ENCODE measurements at regions not wholly inside any gene's neighbourhood (a gene's known extent, or its start where the extent isn't known, plus 50 kb on each side); places are given as distances from the start of the nearest gene placed in this dataset.

GRCh38 chr2:21687589-21687988 lies 563.8 kb downstream of the TDRD15 start:
- intact Hi-C loops (cut with DNase I) = no loop called here

DNA sequence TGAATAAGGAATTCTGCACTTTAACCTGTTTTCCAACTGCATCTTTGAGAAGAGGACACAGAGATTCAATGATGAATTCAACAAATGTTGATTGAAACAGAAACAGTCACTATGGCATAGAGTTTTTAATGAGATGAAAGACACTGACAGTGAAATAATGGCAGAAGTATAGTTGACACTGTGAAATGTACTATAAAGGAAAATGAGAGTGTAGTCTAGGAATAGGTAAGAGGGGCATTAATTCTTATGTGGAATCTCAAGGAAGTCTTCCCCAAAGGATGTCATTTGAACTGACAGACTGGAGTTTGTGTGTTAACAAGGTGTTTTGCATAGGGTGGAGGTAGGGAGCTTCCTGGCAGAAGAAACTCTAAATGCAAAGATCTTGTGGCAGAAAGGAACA lies 566.2 kb downstream of the TDRD15 start:
- H3K4me1 ChIP-seq (ENCODE audit: control insufficient read depth in 1 of 2, insufficient read depth in 2 of 2, low read length in 2 of 2) = no peaks in the 10 kb centered on the region
- H3K27me3 ChIP-seq (ENCODE audit: control insufficient read depth in 1 of 2, insufficient read depth in 2 of 2, low read length in 1 of 2) = no peaks in the 10 kb centered on the region
- DNase-seq (no peak), ATAC-seq (ENCODE audit: low FRiP score) (no peak)
- intact Hi-C loops (cut with DNase I) = no loop called here
- no peaks in the 10 kb centered on the region for H3K36me3 ChIP-seq (ENCODE audit: control insufficient read depth in 1 of 2, insufficient read depth in 2 of 2, low read length in 1 of 2)
- H3K9me3 ChIP-seq (ENCODE audit: control insufficient read depth, low read length) = no peaks in the 10 kb centered on the region
- H3K27ac ChIP-seq (ENCODE audit: low read depth in 1 of 2, low read length in 2 of 2) = no peak overlapping the region
- no peak overlapping the region for H3K4me3 ChIP-seq (ENCODE audit: low read length in 2 of 2)

More at GRCh38 chr2:21687589-21687988, 563.8 kb downstream of the TDRD15 start:
- DNase-seq (no peak), ATAC-seq (ENCODE audit: low FRiP score) (no peak)
- 96% methylated on average over 2 of the region's 2 CpGs for WGBS, 2 donors
- Histone ChIP-seq H3K9me3 (ENCODE audit: control insufficient read depth, low read length) (no peaks in the 10 kb centered on the region), H3K4me3 (ENCODE audit: low read length in 2 of 2) (no peak overlapping the region), H3K27me3 (ENCODE audit: control insufficient read depth in 1 of 2, insufficient read depth in 2 of 2, low read length in 1 of 2) (no peaks in the 10 kb centered on the region), H3K36me3 (ENCODE audit: control insufficient read depth in 1 of 2, insufficient read depth in 2 of 2, low read length in 1 of 2) (no peaks in the 10 kb centered on the region), H3K27ac (ENCODE audit: low read depth in 1 of 2, low read length in 2 of 2) (no peak overlapping the region), H3K4me1 (ENCODE audit: control insufficient read depth in 1 of 2, insufficient read depth in 2 of 2, low read length in 2 of 2) (no peaks in the 10 kb centered on the region)

DNA sequence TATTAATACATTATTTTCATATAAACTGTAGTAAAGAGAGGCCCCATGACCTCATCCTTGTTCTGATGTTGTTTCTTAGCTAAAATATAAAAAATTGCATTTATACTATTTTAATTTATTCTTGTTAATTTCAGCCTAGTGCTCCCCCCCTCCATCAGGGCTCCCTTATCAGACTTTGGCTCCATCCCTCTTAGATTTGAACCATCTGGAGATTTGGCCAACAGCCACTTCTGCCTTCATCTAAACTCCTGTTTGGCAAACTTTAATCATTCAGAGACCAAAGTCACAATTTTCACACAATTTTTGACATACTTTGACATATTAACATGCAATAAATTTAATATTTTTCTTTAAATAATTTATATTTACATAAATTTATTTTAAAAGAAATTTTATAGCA lies 569.3 kb downstream of the TDRD15 start:
- Histone ChIP-seq H3K27ac (ENCODE audit: low read depth in 1 of 2, low read length in 2 of 2) (no peak overlapping the region), H3K36me3 (ENCODE audit: control insufficient read depth in 1 of 2, insufficient read depth in 2 of 2, low read length in 1 of 2) (no peaks in the 10 kb centered on the region), H3K4me1 (ENCODE audit: control insufficient read depth in 1 of 2, insufficient read depth in 2 of 2, low read length in 2 of 2) (no peaks in the 10 kb centered on the region), H3K4me3 (ENCODE audit: low read length in 2 of 2) (no peak overlapping the region), H3K9me3 (ENCODE audit: control insufficient read depth, low read length) (no peaks in the 10 kb centered on the region), H3K27me3 (ENCODE audit: control insufficient read depth in 1 of 2, insufficient read depth in 2 of 2, low read length in 1 of 2) (no peaks in the 10 kb centered on the region)
- no peak for ATAC-seq (ENCODE audit: low FRiP score)
- DNase-seq = no peak
- intact Hi-C loops (cut with DNase I) = no loop called here

DNA sequence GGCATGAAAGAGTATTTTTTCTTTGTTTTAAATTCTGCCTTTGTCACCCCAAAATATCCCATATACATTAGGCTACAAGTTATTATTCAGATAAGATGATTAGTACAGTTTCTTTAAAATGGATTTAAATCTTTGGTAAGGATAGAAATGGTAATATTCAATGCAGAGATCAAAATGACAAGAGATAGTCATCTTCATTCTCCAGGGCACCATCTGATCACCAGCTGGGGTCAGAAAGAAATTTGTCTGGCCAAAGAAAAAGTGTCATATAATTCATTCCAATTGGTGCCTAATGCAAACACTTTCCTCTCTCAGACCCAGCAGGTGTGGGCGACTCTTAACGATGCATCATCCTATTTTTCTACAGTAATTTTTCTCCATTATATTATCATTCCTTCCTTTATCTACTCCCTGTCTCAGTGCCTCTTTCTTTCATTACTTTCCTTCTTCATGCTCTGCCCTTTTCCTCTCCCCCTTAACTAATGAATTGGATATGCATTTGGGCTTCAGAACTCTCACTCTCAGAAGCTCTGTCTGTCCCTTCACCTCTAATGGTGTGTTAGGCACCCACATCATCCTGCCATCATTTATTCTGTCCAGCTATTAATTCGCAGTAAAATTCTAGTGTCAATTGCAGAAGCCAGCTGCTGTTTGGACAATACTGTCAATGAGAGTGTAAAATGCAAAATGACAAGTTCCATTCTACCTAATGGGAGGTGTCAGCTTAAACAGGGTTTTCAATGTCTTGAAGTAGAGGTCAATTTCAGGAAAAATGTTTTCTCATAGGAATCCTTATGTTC lies 570.5 kb downstream of the TDRD15 start:
- WGBS, 2 donors = 94 to 95% methylated on average over 3 of the region's 3 CpGs
- DNase-seq (no peak), ATAC-seq (ENCODE audit: low FRiP score) (no peak)
- intact Hi-C loops (cut with DNase I) = no loop called here
- Histone ChIP-seq H3K27ac (ENCODE audit: low read depth in 1 of 2, low read length in 2 of 2) (no peak overlapping the region), H3K36me3 (ENCODE audit: control insufficient read depth in 1 of 2, insufficient read depth in 2 of 2, low read length in 1 of 2) (no peaks in the 10 kb centered on the region), H3K4me3 (ENCODE audit: low read length in 2 of 2) (no peak overlapping the region), H3K27me3 (ENCODE audit: control insufficient read depth in 1 of 2, insufficient read depth in 2 of 2, low read length in 1 of 2) (no peaks in the 10 kb centered on the region), H3K4me1 (ENCODE audit: control insufficient read depth in 1 of 2, insufficient read depth in 2 of 2, low read length in 2 of 2) (no peaks in the 10 kb centered on the region), H3K9me3 (ENCODE audit: control insufficient read depth, low read length) (no peaks in the 10 kb centered on the region)

GRCh38 chr2:21696900-21697299 lies 573.1 kb downstream of the TDRD15 start:
- no peaks in the 10 kb centered on the region for H3K36me3 ChIP-seq (ENCODE audit: control insufficient read depth in 1 of 2, insufficient read depth in 2 of 2, low read length in 1 of 2)
- H3K4me1 ChIP-seq (ENCODE audit: control insufficient read depth in 1 of 2, insufficient read depth in 2 of 2, low read length in 2 of 2) = no peaks in the 10 kb centered on the region
- no peaks in the 10 kb centered on the region for H3K27me3 ChIP-seq (ENCODE audit: control insufficient read depth in 1 of 2, insufficient read depth in 2 of 2, low read length in 1 of 2)
- DNase-seq (no peak), ATAC-seq (ENCODE audit: low FRiP score) (no peak)
- no peak overlapping the region for H3K4me3 ChIP-seq (ENCODE audit: low read length in 2 of 2)
- H3K27ac ChIP-seq (ENCODE audit: low read depth in 1 of 2, low read length in 2 of 2) = no peak overlapping the region
- intact Hi-C loops (cut with DNase I) = no loop called here
- 82 to 95% methylated on average over 4 of the region's 4 CpGs for WGBS, 2 donors
- no peaks in the 10 kb centered on the region for H3K9me3 ChIP-seq (ENCODE audit: control insufficient read depth, low read length)

- Histone ChIP-seq H3K9me3 (ENCODE audit: control insufficient read depth, low read length) (no peaks in the 10 kb centered on the region), H3K4me3 (ENCODE audit: low read length in 2 of 2) (no peak overlapping the region), H3K27ac (ENCODE audit: low read depth in 1 of 2, low read length in 2 of 2) (no peak overlapping the region), H3K4me1 (ENCODE audit: control insufficient read depth in 1 of 2, insufficient read depth in 2 of 2, low read length in 2 of 2) (no peaks in the 10 kb centered on the region), H3K27me3 (ENCODE audit: control insufficient read depth in 1 of 2, insufficient read depth in 2 of 2, low read length in 1 of 2) (no peaks in the 10 kb centered on the region), H3K36me3 (ENCODE audit: control insufficient read depth in 1 of 2, insufficient read depth in 2 of 2, low read length in 1 of 2) (no peaks in the 10 kb centered on the region)
- DNase-seq (no peak), ATAC-seq (ENCODE audit: low FRiP score) (no peak)
- intact Hi-C loops (cut with DNase I) = no loop called here
Measured at GRCh38 chr2:21700644-21701043, 576.9 kb downstream of the TDRD15 start.

DNA sequence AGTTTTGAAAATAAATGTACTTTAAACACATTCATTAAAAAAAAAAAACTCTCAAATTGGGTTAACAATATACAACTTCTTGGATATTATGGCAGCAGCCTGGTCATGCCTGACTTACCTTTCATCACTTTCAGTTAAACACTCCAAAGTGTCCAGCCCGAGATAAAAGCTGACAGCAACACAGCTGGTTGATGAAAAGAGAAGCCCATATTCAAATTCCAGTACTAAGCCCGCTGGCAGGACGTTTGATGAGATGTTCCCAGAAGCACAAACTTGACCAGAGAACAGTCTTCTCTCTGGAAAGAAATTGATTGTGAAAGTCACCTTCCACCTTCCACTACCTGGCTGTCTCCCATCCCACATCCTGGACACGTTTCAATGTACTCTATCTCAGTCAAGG lies 586.3 kb downstream of the TDRD15 start:
- H3K9me3 ChIP-seq (ENCODE audit: control insufficient read depth, low read length) = no peaks in the 10 kb centered on the region
- H3K4me1 ChIP-seq (ENCODE audit: control insufficient read depth in 1 of 2, insufficient read depth in 2 of 2, low read length in 2 of 2) = no peaks in the 10 kb centered on the region
- DNase-seq (no peak), ATAC-seq (ENCODE audit: low FRiP score) (no peak)
- intact Hi-C loops (cut with DNase I) = no loop called here
- no peaks in the 10 kb centered on the region for H3K36me3 ChIP-seq (ENCODE audit: control insufficient read depth in 1 of 2, insufficient read depth in 2 of 2, low read length in 1 of 2)
- no peaks in the 10 kb centered on the region for H3K27me3 ChIP-seq (ENCODE audit: control insufficient read depth in 1 of 2, insufficient read depth in 2 of 2, low read length in 1 of 2)
- H3K27ac ChIP-seq (ENCODE audit: low read depth in 1 of 2, low read length in 2 of 2) = no peak overlapping the region
- 81 to 85% methylated on average over 4 of the region's 4 CpGs for WGBS, 2 donors
- no peak overlapping the region for H3K4me3 ChIP-seq (ENCODE audit: low read length in 2 of 2)

DNA sequence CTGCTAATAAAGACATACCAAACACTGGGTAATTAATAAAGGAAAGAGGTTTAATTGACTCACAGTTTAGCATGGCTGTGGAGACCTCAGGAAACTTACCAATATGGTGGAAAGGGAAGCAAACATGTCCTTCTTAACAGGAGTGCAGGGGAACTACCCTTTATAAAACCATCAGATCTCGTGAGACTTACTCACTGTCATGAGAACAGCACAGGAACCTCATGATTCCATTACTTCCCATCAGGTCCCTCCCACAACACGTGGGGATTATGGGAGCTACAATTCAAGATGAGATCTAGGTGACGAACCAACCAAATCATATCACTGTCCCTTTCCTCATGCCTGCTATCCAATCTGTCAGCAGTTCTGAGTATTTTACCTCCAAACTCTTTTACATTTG lies 586.7 kb downstream of the TDRD15 start:
- ATAC-seq (ENCODE audit: low FRiP score) (no peak), DNase-seq (no peak)
- no peaks in the 10 kb centered on the region for H3K9me3 ChIP-seq (ENCODE audit: control insufficient read depth, low read length)
- no peaks in the 10 kb centered on the region for H3K4me1 ChIP-seq (ENCODE audit: control insufficient read depth in 1 of 2, insufficient read depth in 2 of 2, low read length in 2 of 2)
- no peak overlapping the region for H3K4me3 ChIP-seq (ENCODE audit: low read length in 2 of 2)
- 87 to 92% methylated on average over 3 of the region's 3 CpGs for WGBS, 2 donors
- H3K36me3 ChIP-seq (ENCODE audit: control insufficient read depth in 1 of 2, insufficient read depth in 2 of 2, low read length in 1 of 2) = no peaks in the 10 kb centered on the region
- no peak overlapping the region for H3K27ac ChIP-seq (ENCODE audit: low read depth in 1 of 2, low read length in 2 of 2)
- intact Hi-C loops (cut with DNase I) = no loop called here
- no peaks in the 10 kb centered on the region for H3K27me3 ChIP-seq (ENCODE audit: control insufficient read depth in 1 of 2, insufficient read depth in 2 of 2, low read length in 1 of 2)

- Histone ChIP-seq H3K27me3 (ENCODE audit: control insufficient read depth in 1 of 2, insufficient read depth in 2 of 2, low read length in 1 of 2) (no peaks in the 10 kb centered on the region), H3K4me3 (ENCODE audit: low read length in 2 of 2) (no peak overlapping the region), H3K9me3 (ENCODE audit: control insufficient read depth, low read length) (peaks cover 2% of the 10 kb centered on the region), H3K4me1 (ENCODE audit: control insufficient read depth in 1 of 2, insufficient read depth in 2 of 2, low read length in 2 of 2) (no peaks in the 10 kb centered on the region), H3K36me3 (ENCODE audit: control insufficient read depth in 1 of 2, insufficient read depth in 2 of 2, low read length in 1 of 2) (no peaks in the 10 kb centered on the region), H3K27ac (ENCODE audit: low read depth in 1 of 2, low read length in 2 of 2) (no peak overlapping the region)
- ATAC-seq (ENCODE audit: low FRiP score) (no peak), DNase-seq (no peak)
- intact Hi-C loops (cut with DNase I) = no loop called here
- 60 to 72% methylated on average over 4 of the region's 4 CpGs for WGBS, 2 donors
Measured at GRCh38 chr2:21715887-21716286, 592.1 kb downstream of the TDRD15 start.

Data from aorta (tissue), 5 donors.